ENCODE measurements at regions not wholly inside any gene's neighbourhood (a gene's known extent, or its start where the extent isn't known, plus 50 kb on each side); places are given as distances from the start of the nearest gene placed in this dataset.
"Not testable (repeated sequence)": the region's sequence is repeated elsewhere in the genome, so short reads cannot be mapped to it uniquely, and the experiment has no call there.

- Mint-ChIP-seq H3K9me3 (peaks cover 5% of the 10 kb centered on the region), H3K4me1 (peaks cover 6% of the 10 kb centered on the region), H3K27me3 (peaks cover 14% of the 10 kb centered on the region), H3K27ac (no peak overlapping the region), H3K4me3 (no peak overlapping the region), H3K36me3 (no peaks in the 10 kb centered on the region)
- no peak for DNase-seq
These were observed 60.3 kb downstream of the CHRD start for GRCh38 chr3:184440151-184440550.

- Mint-ChIP-seq H3K4me3 (no peak overlapping the region), H3K4me1 (peaks cover 6% of the 10 kb centered on the region), H3K27me3 (peaks cover 6% of the 10 kb centered on the region), H3K36me3 (no peaks in the 10 kb centered on the region), H3K9me3 (peaks cover 5% of the 10 kb centered on the region), H3K27ac (no peak overlapping the region)
- DNase-seq, result no peak
These were observed 61.5 kb downstream of the CHRD start for GRCh38 chr3:184441202-184441900.

GRCh38 chr3:184443364-184443763 is 63.5 kb downstream of the CHRD start:
- DNase-seq, result no peak
- Mint-ChIP-seq H3K4me1 (peaks cover 6% of the 10 kb centered on the region), H3K27ac (no peak overlapping the region), H3K27me3 (peaks cover 6% of the 10 kb centered on the region), H3K36me3 (no peaks in the 10 kb centered on the region), H3K4me3 (no peak overlapping the region), H3K9me3 (peaks cover 3% of the 10 kb centered on the region)

GRCh38 chr3:184443831-184444230 is 64.0 kb downstream of the CHRD start:
- no peak overlapping the region for H3K4me3 Mint-ChIP-seq
- no peaks in the 10 kb centered on the region for H3K36me3 Mint-ChIP-seq
- H3K27me3 Mint-ChIP-seq, result peaks cover 6% of the 10 kb centered on the region
- no peak for DNase-seq
- no peak overlapping the region for H3K27ac Mint-ChIP-seq
- H3K4me1 Mint-ChIP-seq, result peaks cover 6% of the 10 kb centered on the region
- H3K9me3 Mint-ChIP-seq, result no peaks in the 10 kb centered on the region

- no peak for DNase-seq
- no peak overlapping the region for H3K27ac Mint-ChIP-seq
- H3K4me1 Mint-ChIP-seq, result no peaks in the 10 kb centered on the region
- no peak overlapping the region for H3K4me3 Mint-ChIP-seq
- no peaks in the 10 kb centered on the region for H3K9me3 Mint-ChIP-seq
- no peaks in the 10 kb centered on the region for H3K27me3 Mint-ChIP-seq
- H3K36me3 Mint-ChIP-seq, result no peaks in the 10 kb centered on the region
These were observed 68.7 kb downstream of the CHRD start for GRCh38 chr3:184448321-184449160.

DNA sequence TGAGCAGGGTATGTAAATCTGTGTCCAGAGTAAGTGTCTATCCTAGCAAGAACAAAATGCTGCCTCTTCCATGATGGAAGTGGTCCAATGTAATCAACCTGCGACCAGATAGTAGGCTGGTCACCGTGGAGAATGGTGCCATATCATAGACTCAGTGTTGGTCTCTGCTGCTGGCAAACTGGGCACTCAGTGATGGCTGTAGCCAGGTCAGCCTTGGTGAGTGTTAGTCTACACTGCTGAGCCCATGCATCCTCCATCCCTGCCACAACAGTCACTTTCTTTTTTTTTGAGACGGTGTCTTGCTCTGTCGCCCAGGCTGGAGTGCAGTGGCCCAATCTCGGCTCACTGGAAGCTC is 69.3 kb downstream of the CHRD start:
- no peak overlapping the region for H3K27ac Mint-ChIP-seq
- no peak overlapping the region for H3K4me3 Mint-ChIP-seq
- no peaks in the 10 kb centered on the region for H3K9me3 Mint-ChIP-seq
- no peaks in the 10 kb centered on the region for H3K4me1 Mint-ChIP-seq
- H3K27me3 Mint-ChIP-seq, result no peaks in the 10 kb centered on the region
- DNase-seq, result no peak
- H3K36me3 Mint-ChIP-seq, result no peaks in the 10 kb centered on the region

DNA sequence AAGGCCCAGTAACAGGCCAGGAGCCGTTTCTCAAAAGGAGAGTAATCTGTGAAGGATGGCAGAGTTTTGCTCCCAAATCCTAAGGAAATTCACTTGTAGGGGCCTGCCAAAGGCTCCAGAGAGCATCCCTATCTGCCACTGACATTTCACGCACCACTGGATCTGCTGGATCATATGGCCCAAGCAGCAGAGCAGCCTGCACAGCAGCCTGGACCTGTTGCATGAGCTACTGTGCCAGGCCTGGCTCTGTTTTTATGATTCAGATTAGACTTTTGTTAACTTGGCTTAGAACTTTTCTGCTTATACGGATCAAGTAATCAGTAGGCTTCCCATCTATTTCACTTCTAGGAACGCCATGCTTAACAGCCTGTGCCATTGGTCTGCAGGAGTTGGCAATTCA is 70.7 kb downstream of the CHRD start:
- H3K27me3 Mint-ChIP-seq, result no peaks in the 10 kb centered on the region

GRCh38 chr3:184453296-184453695 is 73.4 kb downstream of the CHRD start:
- Mint-ChIP-seq H3K36me3 (no peaks in the 10 kb centered on the region), H3K9me3 (no peaks in the 10 kb centered on the region), H3K27ac (no peak overlapping the region), H3K27me3 (no peaks in the 10 kb centered on the region), H3K4me3 (no peak overlapping the region), H3K4me1 (no peaks in the 10 kb centered on the region)
- DNase-seq, result no peak

More for the DNA sequence above, 70.7 kb downstream of the CHRD start:
- Mint-ChIP-seq H3K4me3 (no peak overlapping the region), H3K27ac (no peak overlapping the region), H3K36me3 (no peaks in the 10 kb centered on the region), H3K4me1 (no peaks in the 10 kb centered on the region), H3K9me3 (no peaks in the 10 kb centered on the region)
- no peak for DNase-seq

DNA sequence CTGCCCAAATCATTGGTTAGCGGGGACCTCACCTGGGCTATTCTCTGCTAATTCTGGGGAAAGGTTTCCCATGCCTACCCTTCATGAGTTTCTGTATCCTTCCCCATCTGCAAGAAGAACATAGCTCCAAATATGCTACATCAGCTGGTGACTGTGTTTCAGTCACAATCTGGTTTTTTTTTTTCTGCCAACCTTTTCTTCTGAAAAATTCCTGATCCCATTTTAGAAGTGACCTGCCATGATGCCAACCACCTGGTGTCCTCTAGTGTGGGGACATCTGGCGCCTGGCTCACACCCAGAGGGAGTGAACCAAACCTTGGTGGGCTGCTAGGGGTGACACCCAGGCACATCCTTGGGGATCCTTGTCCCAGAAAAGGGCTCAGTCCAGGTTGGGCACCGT is 76.1 kb downstream of the CHRD start:
- Mint-ChIP-seq H3K36me3 (no peaks in the 10 kb centered on the region), H3K4me1 (no peaks in the 10 kb centered on the region), H3K27ac (no peak overlapping the region), H3K27me3 (peaks cover 3% of the 10 kb centered on the region), H3K9me3 (peaks cover 2% of the 10 kb centered on the region), H3K4me3 (no peak overlapping the region)
- no peak for DNase-seq

DNA sequence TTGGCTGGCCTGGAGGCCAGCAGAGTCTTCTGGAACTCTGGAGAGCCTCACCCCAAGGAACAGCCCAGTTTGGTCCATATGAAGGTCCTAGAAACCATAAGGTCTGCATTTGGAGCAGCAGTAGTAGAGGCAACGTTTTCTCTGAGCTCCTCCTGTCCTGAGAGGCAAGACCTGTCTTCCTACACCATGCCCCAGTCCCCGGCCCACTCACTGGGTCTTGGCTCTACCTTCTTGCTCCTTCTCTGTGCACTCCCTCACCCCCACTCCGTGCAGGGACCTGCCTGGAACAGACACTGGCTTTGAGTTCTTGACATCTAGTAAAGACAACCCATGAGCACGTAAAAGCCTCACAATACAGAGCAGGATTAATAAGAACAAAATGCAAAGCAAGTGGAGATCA is 76.6 kb downstream of the CHRD start:
- Mint-ChIP-seq H3K4me3 (no peak overlapping the region), H3K36me3 (no peaks in the 10 kb centered on the region), H3K9me3 (peaks cover 2% of the 10 kb centered on the region), H3K27ac (no peak overlapping the region), H3K4me1 (no peaks in the 10 kb centered on the region), H3K27me3 (peaks cover 3% of the 10 kb centered on the region)
- DNase-seq, result no peak

GRCh38 chr3:184457329-184457728 is 77.5 kb downstream of the CHRD start:
- no peaks in the 10 kb centered on the region for H3K4me1 Mint-ChIP-seq
- H3K9me3 Mint-ChIP-seq, result peaks cover 2% of the 10 kb centered on the region
- no peaks in the 10 kb centered on the region for H3K36me3 Mint-ChIP-seq
- H3K27ac Mint-ChIP-seq, result no peak overlapping the region
- peaks cover 3% of the 10 kb centered on the region for H3K27me3 Mint-ChIP-seq
- H3K4me3 Mint-ChIP-seq, result no peak overlapping the region
- no peak for DNase-seq

DNA sequence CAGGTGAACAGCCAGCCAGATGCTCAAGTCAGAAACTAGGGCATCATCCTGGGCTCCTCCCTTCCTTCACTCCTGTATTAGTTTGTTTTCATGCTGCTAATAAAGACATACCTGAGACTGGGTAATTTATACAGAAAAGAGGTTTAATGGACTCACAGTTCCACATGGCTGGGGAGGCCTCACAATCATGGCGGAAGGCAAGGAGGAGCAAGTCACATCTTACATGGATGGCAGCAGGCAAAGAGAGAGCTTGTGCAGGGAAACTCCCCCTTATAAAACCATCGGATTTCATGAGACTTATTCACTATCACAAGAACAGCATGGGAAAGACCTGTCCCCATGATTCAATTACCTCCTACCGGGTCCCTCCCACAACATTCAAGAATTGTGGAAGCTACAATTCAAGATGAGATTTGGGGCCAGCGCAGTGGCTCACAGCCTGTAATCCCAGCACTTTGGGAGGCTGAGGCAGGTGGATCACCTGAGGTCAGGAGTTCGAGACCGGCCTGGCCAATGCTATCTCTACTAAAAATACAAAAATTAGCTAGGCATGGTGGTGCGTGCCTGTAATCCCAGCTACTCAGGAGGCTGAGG is 78.0 kb downstream of the CHRD start:
- not testable (repeated sequence) for DNase-seq, H3K9me3 Mint-ChIP-seq, H3K36me3 Mint-ChIP-seq, H3K27ac Mint-ChIP-seq, H3K4me1 Mint-ChIP-seq, H3K4me3 Mint-ChIP-seq, H3K27me3 Mint-ChIP-seq

DNA sequence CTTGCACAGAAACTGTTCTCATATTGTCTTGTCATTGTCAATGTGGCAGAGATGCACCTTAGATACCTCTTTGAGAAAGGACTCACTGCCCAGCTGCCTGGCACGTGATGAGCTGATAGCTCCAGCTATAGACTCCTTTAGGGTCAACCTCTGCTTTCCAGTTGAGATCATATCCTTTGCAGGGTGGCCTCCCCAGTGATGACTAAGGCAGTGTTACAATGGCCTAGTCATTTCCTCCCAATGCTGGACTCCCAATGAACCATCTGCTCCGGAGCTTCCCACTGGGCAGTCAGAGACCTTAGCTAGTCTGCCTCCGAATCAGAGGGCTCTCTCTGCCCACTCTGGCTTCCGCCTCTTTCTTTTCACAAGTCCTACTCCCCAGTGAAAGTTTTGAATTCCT is 79.5 kb downstream of the CHRD start:
- Mint-ChIP-seq H3K27ac (no peak overlapping the region), H3K4me3 (no peak overlapping the region), H3K9me3 (peaks cover 2% of the 10 kb centered on the region), H3K27me3 (peaks cover 3% of the 10 kb centered on the region), H3K4me1 (no peaks in the 10 kb centered on the region), H3K36me3 (no peaks in the 10 kb centered on the region)
- DNase-seq, result no peak

- Mint-ChIP-seq H3K27ac (no peak overlapping the region), H3K36me3 (no peaks in the 10 kb centered on the region), H3K4me3 (no peak overlapping the region)
These were observed 80.4 kb downstream of the CHRD start for GRCh38 chr3:184460276-184460675.

GRCh38 chr3:184461219-184461618 is 81.4 kb downstream of the CHRD start:
- no peak overlapping the region for H3K27ac Mint-ChIP-seq
- H3K9me3 Mint-ChIP-seq, result peaks cover 2% of the 10 kb centered on the region
- H3K36me3 Mint-ChIP-seq, result no peaks in the 10 kb centered on the region
- peaks cover 3% of the 10 kb centered on the region for H3K27me3 Mint-ChIP-seq
- no peak overlapping the region for H3K4me3 Mint-ChIP-seq
- H3K4me1 Mint-ChIP-seq, result no peaks in the 10 kb centered on the region
- DNase-seq, result no peak

More at GRCh38 chr3:184460276-184460675, 80.4 kb downstream of the CHRD start:
- no peak for DNase-seq
- no peaks in the 10 kb centered on the region for H3K4me1 Mint-ChIP-seq
- H3K27me3 Mint-ChIP-seq, result peaks cover 3% of the 10 kb centered on the region
- peaks cover 2% of the 10 kb centered on the region for H3K9me3 Mint-ChIP-seq

Measured in activated naive CD8-positive, alpha-beta T cell treated with anti-CD3 and anti-CD28 coated beads for 36 hours (primary cell).